SK-N-SH (cell line): ENCODE measurements at regions not wholly inside any gene's neighbourhood (a gene's known extent, or its start where the extent isn't known, plus 50 kb on each side); places are given as distances from the start of the nearest gene placed in this dataset.

Source experiments
- FOXJ3 ChIP-seq: sonication (generic); formaldehyde crosslinking; IDR thresholded peaks from 2 replicates; pipeline ENCODE4 v1.5.1; 2020; ENCODE audit warnings: mild to moderate bottlenecking, missing genetic modification reagents
- TF ChIP-seq, protein P1 (sequence below): fragments of 150-350 bp; IDR thresholded peaks from 2 replicates; pipeline ENCODE4 v1.6.1; 2017; ENCODE audit warnings: antibody characterized with exemption, low read length, low read depth, borderline replicate concordance

- no peak for TF ChIP-seq FOXJ3 (CRISPR knock-in tag)
- TF ChIP-seq, protein P1, sequence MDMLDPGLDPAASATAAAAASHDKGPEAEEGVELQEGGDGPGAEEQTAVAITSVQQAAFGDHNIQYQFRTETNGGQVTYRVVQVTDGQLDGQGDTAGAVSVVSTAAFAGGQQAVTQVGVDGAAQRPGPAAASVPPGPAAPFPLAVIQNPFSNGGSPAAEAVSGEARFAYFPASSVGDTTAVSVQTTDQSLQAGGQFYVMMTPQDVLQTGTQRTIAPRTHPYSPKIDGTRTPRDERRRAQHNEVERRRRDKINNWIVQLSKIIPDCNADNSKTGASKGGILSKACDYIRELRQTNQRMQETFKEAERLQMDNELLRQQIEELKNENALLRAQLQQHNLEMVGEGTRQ: no peak
Observed at GRCh38 chr12:53870117-53870516, 68.5 kb upstream of the HOXC13 start.
